GM12878 (cell line): ENCODE measurements at regions not wholly inside any gene's neighbourhood (a gene's known extent, or its start where the extent isn't known, plus 50 kb on each side); places are given as distances from the start of the nearest gene placed in this dataset.

Experiments
- ESRRA ChIP-seq: IDR thresholded peaks from 2 replicates; pipeline ENCODE4 v1.6.1; 2012; ENCODE audit warnings: mild to moderate bottlenecking, low read length, improper control_type of control experiment
- SIX5 ChIP-seq: IDR thresholded peaks from 2 replicates; pipeline ENCODE4 v1.6.1; 2011; ENCODE audit warnings: mild to moderate bottlenecking, low read depth, low read length, moderate library complexity; ENCODE audit not compliant: severe bottlenecking

- TF ChIP-seq ESRRA (no peak), SIX5 (no peak)
Measured at GRCh38 chr9:106438928-106439327, 424.0 kb upstream of the ZNF462 start.
